WTC11 (cell line): ENCODE measurements at regions not wholly inside any gene's neighbourhood (a gene's known extent, or its start where the extent isn't known, plus 50 kb on each side); places are given as distances from the start of the nearest gene placed in this dataset.

Source experiments
- CREB1 ChIP-seq: sonication (generic); formaldehyde crosslinking; IDR thresholded peaks from 2 replicates; pipeline ENCODE4 v1.8.0; 2023; ENCODE audit warnings: mild to moderate bottlenecking, missing genetic modification reagents
- CTCF ChIP-seq: fragments of 200-600 bp; IDR thresholded peaks from 2 replicates; pipeline ENCODE4 v1.8.0; 2022; ENCODE audit warnings: antibody characterized with exemption
- ELF4 ChIP-seq: sonication (generic); formaldehyde crosslinking; IDR thresholded peaks from 2 replicates; pipeline ENCODE4 v1.8.1; 2022; ENCODE audit warnings: low read depth, mild to moderate bottlenecking, moderate library complexity, missing genetic modification reagents
- KAT7 ChIP-seq: sonication (generic); formaldehyde crosslinking; IDR thresholded peaks from 2 replicates; pipeline ENCODE4 v1.8.1; 2023; ENCODE audit warnings: missing genetic modification reagents, mild to moderate bottlenecking, borderline replicate concordance
- PRDM15 ChIP-seq: sonication (generic); formaldehyde crosslinking; IDR thresholded peaks from 2 replicates; pipeline ENCODE4 v1.8.0; 2022; ENCODE audit warnings: missing genetic modification reagents
- TF ChIP-seq, protein P1 (sequence below): fragments of 250-450 bp; sonication (Bioruptor Pico); conservative IDR thresholded peaks from 2 replicates; pipeline ENCODE4 v1.9.0; 2021; ENCODE audit warnings: mild to moderate bottlenecking

- TF ChIP-seq CTCF (no peak), KAT7 (CRISPR knock-in tag) (no peak), CREB1 (CRISPR knock-in tag) (no peak), ELF4 (no peak), PRDM15 (CRISPR knock-in tag) (no peak)
- TF ChIP-seq, protein P1, sequence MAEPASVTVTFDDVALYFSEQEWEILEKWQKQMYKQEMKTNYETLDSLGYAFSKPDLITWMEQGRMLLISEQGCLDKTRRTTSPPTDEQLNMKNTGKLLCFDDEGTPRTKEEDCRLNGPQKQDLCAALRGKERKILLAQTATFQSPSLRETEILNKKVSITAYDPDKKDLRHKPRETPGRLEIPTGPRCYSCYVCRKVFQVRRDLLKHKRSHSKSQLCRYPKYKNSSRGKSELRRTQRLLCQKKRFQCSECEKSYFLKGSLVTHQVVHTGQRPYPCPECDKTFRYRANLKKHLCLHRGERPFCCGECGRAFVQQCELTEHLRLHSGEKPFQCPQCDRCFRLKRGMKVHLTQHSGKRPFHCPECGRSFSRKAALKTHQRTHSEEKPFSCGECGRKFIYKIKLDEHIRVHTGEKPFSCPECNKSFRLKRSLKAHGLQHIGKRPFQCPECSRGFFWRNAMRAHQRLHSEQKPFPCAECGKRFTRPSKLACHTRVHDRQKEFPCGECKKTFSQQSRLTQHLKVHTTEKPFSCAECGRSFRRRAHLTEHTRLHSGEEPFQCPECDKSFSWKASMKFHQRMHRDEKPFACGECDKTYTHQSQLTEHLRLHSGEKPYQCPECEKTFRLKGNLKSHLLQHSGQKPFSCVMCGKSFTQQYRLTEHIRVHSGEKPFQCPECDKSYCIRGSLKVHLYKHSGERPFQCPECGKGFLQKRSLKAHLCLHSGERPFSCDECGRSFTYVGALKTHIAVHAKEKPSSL (CRISPR knock-in tag): no peak
Observed at GRCh38 chr18:77911971-77912605, 662.4 kb downstream of the GALR1 start.
